SK-N-MC (cell line): ENCODE measurements at regions not wholly inside any gene's neighbourhood (a gene's known extent, or its start where the extent isn't known, plus 50 kb on each side); places are given as distances from the start of the nearest gene placed in this dataset.

Source experiments
- EZH2 ChIP-seq: fragments of 200-600 bp; sonication (generic); IDR thresholded peaks from one replicate; pipeline ENCODE4 v1.6.1; 2017; ENCODE audit warnings: antibody characterized with exemption
- FOXP2 ChIP-seq: optimal IDR thresholded peaks from 2 replicates; pipeline ENCODE3; 2011; ENCODE audit warnings: mild to moderate bottlenecking, moderate library complexity; ENCODE audit not compliant: insufficient read depth; ENCODE audit errors: extremely low read length, control extremely low read depth
- POLR2AphosphoS5 ChIP-seq: IDR thresholded peaks from 2 replicates; pipeline ENCODE4 v1.6.1; 2012; ENCODE audit warnings: mild to moderate bottlenecking, low read depth, low read length, borderline replicate concordance

DNA sequence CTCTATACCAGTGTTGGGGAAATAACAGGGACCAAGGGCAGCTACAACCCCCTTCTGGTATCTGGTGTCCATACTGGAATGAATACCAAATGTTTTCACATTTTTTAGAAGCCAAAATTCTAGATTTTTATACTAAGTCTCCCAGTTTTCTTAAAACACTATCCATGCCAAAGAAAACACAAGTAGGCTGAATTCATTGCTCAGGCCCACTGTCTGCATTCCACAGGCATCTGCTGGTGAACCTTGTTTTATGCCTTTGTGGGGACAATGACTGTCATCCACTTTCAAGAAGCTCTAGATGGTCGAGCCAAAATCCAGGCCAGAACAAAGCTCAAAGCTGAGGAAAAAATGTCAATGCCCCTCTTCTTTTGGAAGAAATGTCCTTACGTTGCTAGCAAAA is 213.4 kb upstream of the RASGEF1B start:
- TF ChIP-seq POLR2AphosphoS5 = no peak
- no peak for TF ChIP-seq FOXP2
- no peak for TF ChIP-seq EZH2
